Breast epithelium (tissue), 4 donors: ENCODE measurements at regions not wholly inside any gene's neighbourhood (a gene's known extent, or its start where the extent isn't known, plus 50 kb on each side); places are given as distances from the start of the nearest gene placed in this dataset.

Experiments
- DNase-seq, 2 donors: peaks; one replicate each; pipeline ENCODE4 v3.0.0-alpha.2; 2019; ENCODE audit warnings: low spot score in 2 of 2
- H3K27ac ChIP-seq, 2 donors: fragments of 200-600 bp; sonication (generic) in 1 of 2; one replicate each; pipeline ENCODE4 v1.5.1; 2016 to 2019; ENCODE audit warnings: mild to moderate bottlenecking in 1 of 2
- H3K27me3 ChIP-seq, 2 donors: fragments of 200-600 bp; sonication (generic) in 1 of 2; one replicate each; pipeline versions ENCODE4 v1.5.1 to v1.6.0; 2017 to 2019; ENCODE audit warnings: control low read depth in 1 of 2, mild to moderate bottlenecking in 1 of 2
- H3K36me3 ChIP-seq: fragments of 200-600 bp; one replicate; pipeline ENCODE4 v1.5.1; 2019
- H3K4me1 ChIP-seq, 2 donors: fragments of 200-600 bp; sonication (generic); one replicate each; pipeline ENCODE4 v1.5.1; 2016 to 2019; ENCODE audit warnings: control low read depth in 1 of 2
- H3K4me3 ChIP-seq, 3 donors: fragments of 200-600 bp; sonication (generic); 1 replicate in 2 of 3; 2 replicates in 1 of 3; pipeline ENCODE4 v1.5.1; 2016 to 2019; ENCODE audit warnings: mild to moderate bottlenecking in 3 of 3, moderate library complexity in 2 of 3
- H3K9me3 ChIP-seq, 2 donors: fragments of 200-600 bp; sonication (generic) in 1 of 2; one replicate each; pipeline ENCODE4 v1.5.1; 2016 to 2019; ENCODE audit warnings: control low read depth in 1 of 2
- CTCF ChIP-seq, 3 donors: fragments of 450-650 bp; IDR thresholded peaks; one replicate each; pipeline ENCODE4 v1.5.1; 2016 to 2017; ENCODE audit warnings: antibody characterized with exemption in 3 of 3, mild to moderate bottlenecking in 3 of 3, moderate library complexity in 3 of 3
- POLR2A ChIP-seq: fragments of 450-650 bp; IDR thresholded peaks from one replicate; pipeline ENCODE4 v1.6.1; 2016; ENCODE audit warnings: antibody characterized with exemption, mild to moderate bottlenecking, moderate library complexity
- POLR2AphosphoS5 ChIP-seq, 3 donors: sonication (generic); formaldehyde crosslinking; IDR thresholded peaks; one replicate each; pipeline ENCODE4 v1.6.1; 2017; ENCODE audit warnings: antibody characterized with exemption in 3 of 3
- intact Hi-C: fragments of 100-400 bp; cut with DNase I; formaldehyde crosslinking; loops from one replicate; pipeline ENCODE4 v1.15.1; 2023; ENCODE audit warnings: low total_unique reads

DNA sequence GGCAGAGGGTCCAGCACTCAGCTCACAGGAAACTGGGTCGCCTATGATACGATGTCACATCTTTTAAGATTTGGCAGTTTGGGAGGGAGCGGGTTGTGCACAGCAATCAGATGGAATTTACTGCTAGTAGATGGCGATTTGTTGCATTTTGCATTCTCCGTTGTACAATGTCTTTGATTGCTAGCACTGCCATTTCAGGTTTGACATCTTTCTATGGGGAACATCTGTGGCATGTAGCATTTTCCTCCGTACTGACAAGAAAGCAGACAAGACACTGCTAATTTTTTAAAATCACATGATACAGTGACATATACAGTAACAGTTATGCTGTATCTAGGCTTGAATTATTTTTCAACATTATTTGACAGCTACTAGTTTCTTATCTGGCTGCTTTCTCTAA lies 119.7 kb upstream of the PCSK2 start:
- TF ChIP-seq POLR2AphosphoS5 (IDR thresholded peaks at IDR 0.05) (no peak), CTCF (IDR thresholded peaks at IDR 0.05) (no peak)
- Histone ChIP-seq H3K4me1 (no peaks in the 10 kb centered on the region), H3K27ac (no peak overlapping the region), H3K4me3 (no peak overlapping the region), H3K36me3 (no peaks in the 10 kb centered on the region), H3K9me3 (peaks cover 0 to 8% of the 10 kb centered on the region in 2 donors), H3K27me3 (no peaks in the 10 kb centered on the region)
- intact Hi-C loops, result no loop called here
- DNase-seq, result no peak

GRCh38 chr20:17108896-17109295 lies 117.9 kb upstream of the PCSK2 start:
- TF ChIP-seq POLR2AphosphoS5 (IDR thresholded peaks at IDR 0.05) (no peak), CTCF (IDR thresholded peaks at IDR 0.05) (no peak), POLR2A (no peak)
- no peaks in the 10 kb centered on the region for H3K4me1 ChIP-seq
- intact Hi-C loops, result no loop called here
- DNase-seq, result no peak
- no peaks in the 10 kb centered on the region for H3K36me3 ChIP-seq
- H3K27ac ChIP-seq, result no peak overlapping the region
- no peaks in the 10 kb centered on the region for H3K27me3 ChIP-seq
- no peak overlapping the region for H3K4me3 ChIP-seq
- H3K9me3 ChIP-seq, result peaks cover 0 to 11% of the 10 kb centered on the region in 2 donors

DNA sequence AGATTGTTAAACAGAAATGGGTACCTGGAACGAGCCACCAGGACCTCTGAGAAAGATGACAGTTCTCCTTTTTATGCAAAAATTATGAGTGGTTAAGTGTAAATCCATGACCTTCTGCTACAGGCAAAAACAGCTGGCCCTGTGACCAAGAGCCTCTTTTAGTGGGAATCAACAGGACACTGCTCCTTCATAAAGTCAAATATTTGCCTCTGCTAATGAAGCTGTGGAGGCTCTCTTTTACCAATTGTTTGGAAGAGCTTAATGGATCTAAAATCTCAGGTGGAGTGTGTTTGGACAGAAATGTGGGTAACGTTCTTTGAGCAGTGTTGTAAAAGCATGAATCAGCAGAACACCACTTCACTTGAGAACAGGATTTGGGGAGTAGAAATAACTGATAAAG lies 117.5 kb upstream of the PCSK2 start:
- Histone ChIP-seq H3K36me3 (no peaks in the 10 kb centered on the region), H3K27ac (no peak overlapping the region), H3K4me3 (no peak overlapping the region), H3K4me1 (no peaks in the 10 kb centered on the region), H3K27me3 (no peaks in the 10 kb centered on the region), H3K9me3 (peaks cover 0 to 11% of the 10 kb centered on the region in 2 donors)
- DNase-seq, result no peak
- intact Hi-C loops, result no loop called here
- TF ChIP-seq POLR2AphosphoS5 (IDR thresholded peaks at IDR 0.05) (no peak), POLR2A (no peak), CTCF (IDR thresholded peaks at IDR 0.05) (no peak)

DNA sequence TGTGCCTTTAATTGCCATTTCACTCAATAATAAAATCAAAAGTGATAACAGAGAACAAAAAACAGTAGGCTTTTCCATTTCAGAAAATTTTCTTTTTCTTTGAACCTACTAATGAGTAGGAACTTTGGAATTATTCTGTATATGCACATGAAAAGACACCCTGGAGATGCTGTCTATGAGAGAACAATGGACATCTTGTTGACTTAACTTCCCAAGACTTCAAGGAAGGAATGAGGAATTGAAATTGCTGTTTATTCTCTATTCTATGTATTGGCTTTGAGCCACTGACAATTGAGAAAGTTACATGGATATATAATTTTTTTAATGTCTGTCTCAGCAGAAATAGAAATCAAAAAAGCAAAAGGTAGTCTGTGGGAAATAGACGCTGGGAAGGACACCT lies 98.6 kb upstream of the PCSK2 start:
- no peaks in the 10 kb centered on the region for H3K4me1 ChIP-seq
- no peaks in the 10 kb centered on the region for H3K9me3 ChIP-seq
- TF ChIP-seq POLR2AphosphoS5 (IDR thresholded peaks at IDR 0.05), result no peak
- H3K36me3 ChIP-seq, result no peaks in the 10 kb centered on the region
- H3K4me3 ChIP-seq, result no peak overlapping the region
- intact Hi-C loops, result no loop called here
- no peak for DNase-seq
- H3K27ac ChIP-seq, result no peak overlapping the region
- H3K27me3 ChIP-seq, result no peaks in the 10 kb centered on the region

- no peak overlapping the region for H3K4me3 ChIP-seq
- TF ChIP-seq POLR2A (no peak), CTCF (IDR thresholded peaks at IDR 0.05) (no peak), POLR2AphosphoS5 (IDR thresholded peaks at IDR 0.05) (no peak)
- no peaks in the 10 kb centered on the region for H3K9me3 ChIP-seq
- no peaks in the 10 kb centered on the region for H3K27me3 ChIP-seq
- no peaks in the 10 kb centered on the region for H3K4me1 ChIP-seq
- intact Hi-C loops, result no loop called here
- H3K36me3 ChIP-seq, result no peaks in the 10 kb centered on the region
- H3K27ac ChIP-seq, result no peak overlapping the region
- DNase-seq, result no peak
Measured at GRCh38 chr20:17129089-17129488, 97.8 kb upstream of the PCSK2 start.

DNA sequence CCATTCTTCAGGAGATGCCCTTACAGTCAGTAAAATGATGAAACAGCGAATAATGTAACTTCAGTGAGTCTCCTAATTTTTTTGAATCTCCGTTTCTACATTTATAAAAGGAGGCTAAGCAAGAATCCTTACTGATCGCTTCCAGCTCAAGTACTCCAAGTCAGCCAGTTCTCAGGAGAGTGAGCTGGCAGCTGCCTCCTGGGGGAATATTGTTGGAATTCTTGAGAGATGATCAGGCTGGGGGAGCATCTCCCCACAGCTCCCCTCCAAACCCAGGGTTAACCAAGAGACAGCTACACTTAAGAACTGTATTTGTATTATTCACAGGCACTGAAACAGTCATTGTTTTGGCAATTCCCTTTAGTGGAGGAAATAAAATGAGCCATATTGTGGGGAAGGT lies 89.1 kb upstream of the PCSK2 start:
- Histone ChIP-seq H3K9me3 (no peaks in the 10 kb centered on the region), H3K27me3 (no peaks in the 10 kb centered on the region), H3K4me3 (no peak overlapping the region), H3K36me3 (no peaks in the 10 kb centered on the region), H3K4me1 (no peaks in the 10 kb centered on the region), H3K27ac (no peak overlapping the region)
- DNase-seq, result no peak
- TF ChIP-seq POLR2AphosphoS5 (IDR thresholded peaks at IDR 0.05) (no peak), CTCF (IDR thresholded peaks at IDR 0.05) (no peak), POLR2A (no peak)
- intact Hi-C loops, result no loop called here
